ENCODE measurements at regions not wholly inside any gene's neighbourhood (a gene's known extent, or its start where the extent isn't known, plus 50 kb on each side); places are given as distances from the start of the nearest gene placed in this dataset.

- Histone ChIP-seq H4K20me1 (ENCODE audit: control insufficient read depth, insufficient read depth) (no peaks in the 10 kb centered on the region), H3K27ac (ENCODE audit: control insufficient read depth, insufficient read depth) (no peak overlapping the region), H3K79me2 (ENCODE audit: control insufficient read depth, insufficient read depth, low read length) (no peaks in the 10 kb centered on the region), H3K27me3 (replicated peaks in 1 of 2; ENCODE audit: control insufficient read depth in 2 of 2, insufficient read depth in 2 of 2, low read length in 1 of 2) (no peaks in the 10 kb centered on the region), H3K4me2 (ENCODE audit: control insufficient read depth, insufficient read depth) (no peak overlapping the region), H3K9ac (ENCODE audit: control insufficient read depth, insufficient read depth, low read length) (no peak overlapping the region), H2AFZ (ENCODE audit: control insufficient read depth, low read depth, low read length) (no peak overlapping the region), H3K36me3 (ENCODE audit: control insufficient read depth in 2 of 2, insufficient read depth in 2 of 2, low read length in 1 of 2) (no peaks in the 10 kb centered on the region), H3K9me3 (replicated peaks; ENCODE audit: control insufficient read depth, insufficient read depth, low read length) (no peaks in the 10 kb centered on the region), H3K4me1 (ENCODE audit: control insufficient read depth, insufficient read depth, low read length) (no peaks in the 10 kb centered on the region), H3K4me3 (no peak overlapping the region)
- ChIA-PET POLR2A (interaction anchor here (0.6 kb wide), 1 partner anchor 382 kb away, joined by 3 read pairs; the partner anchor contains the start of gene ZWINT), RAD21 (ENCODE audit: unreplicated experiment) (no interaction called here), SMC1A (ENCODE audit: uncharacterized antibody, unreplicated experiment) (no interaction called here), CTCF (no interaction called here)
- 0% methylated on average over 2 of the region's 2 CpGs for WGBS (ENCODE audit: insufficient coverage, insufficient replicate concordance, low lambda C conversion rate, missing lambda C conversion rate)
- no peak for FAIRE-seq
- TF ChIP-seq ZBTB33 (IDR thresholded peaks at IDR 0.05) = no peak
- TF ChIP-seq JUNB (IDR thresholded peaks at IDR 0.05) = no peak
- no peak for TF ChIP-seq ZZZ3 (IDR thresholded peaks at IDR 0.05; ENCODE audit: control insufficient read depth, insufficient read length, low read depth)
- no peak for TF ChIP-seq REST (IDR thresholded peaks at IDR 0.05; ENCODE audit: low read depth, low read length)
- no peak for TF ChIP-seq SKIL (IDR thresholded peaks at IDR 0.05; ENCODE audit: low read depth, poor library complexity, severe bottlenecking)
- no peak for TF ChIP-seq ASH2L (IDR thresholded peaks at IDR 0.05; ENCODE audit: borderline replicate concordance, low read depth)
- no peak for TF ChIP-seq EZH2 (IDR thresholded peaks at IDR 0.05; ENCODE audit: borderline replicate concordance, control insufficient read depth, low read depth, low read length)
- no peak for TF ChIP-seq BCLAF1 (IDR thresholded peaks at IDR 0.05)
- TF ChIP-seq MYB (IDR thresholded peaks at IDR 0.05; ENCODE audit: borderline replicate concordance, low read depth, low read length) = no peak
- no peak for TF ChIP-seq STAT1 (conservative IDR thresholded peaks at IDR 0.05)
- TF ChIP-seq NR2C1 (IDR thresholded peaks at IDR 0.05) = no peak
- no peak for TF ChIP-seq CREM (IDR thresholded peaks at IDR 0.05; ENCODE audit: low read depth)
- TF ChIP-seq SREBF1 (IDR thresholded peaks at IDR 0.05; ENCODE audit: low read length) = no peak
- no peak for TF ChIP-seq PKNOX1 (IDR thresholded peaks at IDR 0.05)
- BruUV-seq (replicated peaks) = no TSS peak
- in situ Hi-C loops (cut with MboI) = no loop called here
- DNase-seq (ENCODE audit: low read depth, low spot score) = no peak
- no peak for ATAC-seq
- intact Hi-C loops (cut with micrococcal nuclease; ENCODE audit: unreplicated experiment) = no loop called here
These were observed 381.9 kb downstream of the ZWINT start for GRCh38 chr10:55979203-55979602.
